ENCODE measurements at regions not wholly inside any gene's neighbourhood (a gene's known extent, or its start where the extent isn't known, plus 50 kb on each side); places are given as distances from the start of the nearest gene placed in this dataset.
"Not testable (repeated sequence)": the region's sequence is repeated elsewhere in the genome, so short reads cannot be mapped to it uniquely, and the experiment has no call there.

- Histone ChIP-seq H3K36me3 (ENCODE audit: control insufficient read depth, insufficient read depth, low read length) (no peaks in the 10 kb centered on the region), H3K9me3 (ENCODE audit: control insufficient read depth, insufficient read depth, low read depth, low read length) (no peaks in the 10 kb centered on the region), H3K4me1 (ENCODE audit: control insufficient read depth, insufficient read depth, low read length) (no peaks in the 10 kb centered on the region), H3K9ac (ENCODE audit: low read length) (no peak overlapping the region), H3K4me3 (ENCODE audit: low read depth, low read length) (no peak overlapping the region), H3K27ac (ENCODE audit: low read depth, low read length) (no peak overlapping the region), H3K27me3 (ENCODE audit: control insufficient read depth, insufficient read depth, low read length) (no peaks in the 10 kb centered on the region)
These were observed 753.6 kb upstream of the TMEFF2 start for GRCh38 chr2:192948316-192948715.

GRCh38 chr2:192947352-192947751 is 752.6 kb upstream of the TMEFF2 start:
- Histone ChIP-seq H3K4me3 (ENCODE audit: low read depth, low read length) (no peak overlapping the region), H3K9me3 (ENCODE audit: control insufficient read depth, insufficient read depth, low read depth, low read length) (no peaks in the 10 kb centered on the region), H3K36me3 (ENCODE audit: control insufficient read depth, insufficient read depth, low read length) (no peaks in the 10 kb centered on the region), H3K4me1 (ENCODE audit: control insufficient read depth, insufficient read depth, low read length) (no peaks in the 10 kb centered on the region), H3K27ac (ENCODE audit: low read depth, low read length) (no peak overlapping the region), H3K27me3 (ENCODE audit: control insufficient read depth, insufficient read depth, low read length) (no peaks in the 10 kb centered on the region), H3K9ac (ENCODE audit: low read length) (no peak overlapping the region)

GRCh38 chr2:192940767-192941166 is 746.0 kb upstream of the TMEFF2 start:
- Histone ChIP-seq H3K36me3 (ENCODE audit: control insufficient read depth, insufficient read depth, low read length) (no peaks in the 10 kb centered on the region), H3K27ac (ENCODE audit: low read depth, low read length) (no peak overlapping the region), H3K4me1 (ENCODE audit: control insufficient read depth, insufficient read depth, low read length) (no peaks in the 10 kb centered on the region), H3K9me3 (ENCODE audit: control insufficient read depth, insufficient read depth, low read depth, low read length) (no peaks in the 10 kb centered on the region), H3K4me3 (ENCODE audit: low read depth, low read length) (no peak overlapping the region), H3K27me3 (ENCODE audit: control insufficient read depth, insufficient read depth, low read length) (no peaks in the 10 kb centered on the region), H3K9ac (ENCODE audit: low read length) (no peak overlapping the region)

GRCh38 chr2:192932376-192932775 is 737.6 kb upstream of the TMEFF2 start:
- Histone ChIP-seq H3K27me3 (ENCODE audit: control insufficient read depth, insufficient read depth, low read length) (no peaks in the 10 kb centered on the region), H3K9me3 (ENCODE audit: control insufficient read depth, insufficient read depth, low read depth, low read length) (no peaks in the 10 kb centered on the region), H3K4me3 (ENCODE audit: low read depth, low read length) (no peak overlapping the region), H3K27ac (ENCODE audit: low read depth, low read length) (no peak overlapping the region), H3K36me3 (ENCODE audit: control insufficient read depth, insufficient read depth, low read length) (no peaks in the 10 kb centered on the region), H3K4me1 (ENCODE audit: control insufficient read depth, insufficient read depth, low read length) (no peaks in the 10 kb centered on the region), H3K9ac (ENCODE audit: low read length) (no peak overlapping the region)

GRCh38 chr2:192921631-192922030 is 726.9 kb upstream of the TMEFF2 start:
- H3K9ac ChIP-seq (ENCODE audit: low read length); H3K4me3 ChIP-seq (ENCODE audit: low read depth, low read length); H3K27me3 ChIP-seq (ENCODE audit: control insufficient read depth, insufficient read depth, low read length); H3K4me1 ChIP-seq (ENCODE audit: control insufficient read depth, insufficient read depth, low read length); H3K27ac ChIP-seq (ENCODE audit: low read depth, low read length); H3K9me3 ChIP-seq (ENCODE audit: control insufficient read depth, insufficient read depth, low read depth, low read length); H3K36me3 ChIP-seq (ENCODE audit: control insufficient read depth, insufficient read depth, low read length): not testable (repeated sequence)

GRCh38 chr2:192901446-192901845 is 706.7 kb upstream of the TMEFF2 start:
- H3K27me3 ChIP-seq (ENCODE audit: control insufficient read depth, insufficient read depth, low read length): no peaks in the 10 kb centered on the region
- no peaks in the 10 kb centered on the region for H3K36me3 ChIP-seq (ENCODE audit: control insufficient read depth, insufficient read depth, low read length)
- peaks cover 2% of the 10 kb centered on the region; the same call in 1 of the 2 replicates for H3K9me3 ChIP-seq (ENCODE audit: control insufficient read depth, insufficient read depth, low read depth, low read length)
- no peak overlapping the region for H3K27ac ChIP-seq (ENCODE audit: low read depth, low read length)
- no peaks in the 10 kb centered on the region for H3K4me1 ChIP-seq (ENCODE audit: control insufficient read depth, insufficient read depth, low read length)
- H3K4me3 ChIP-seq (ENCODE audit: low read depth, low read length): no peak overlapping the region
- no peak overlapping the region for H3K9ac ChIP-seq (ENCODE audit: low read length)

GRCh38 chr2:192899466-192899865 is 704.7 kb upstream of the TMEFF2 start:
- H3K9ac ChIP-seq (ENCODE audit: low read length): no peak overlapping the region
- H3K9me3 ChIP-seq (ENCODE audit: control insufficient read depth, insufficient read depth, low read depth, low read length): no peaks in the 10 kb centered on the region
- H3K4me1 ChIP-seq (ENCODE audit: control insufficient read depth, insufficient read depth, low read length): no peaks in the 10 kb centered on the region
- no peak overlapping the region for H3K4me3 ChIP-seq (ENCODE audit: low read depth, low read length)
- H3K27ac ChIP-seq (ENCODE audit: low read depth, low read length): no peak overlapping the region
- no peaks in the 10 kb centered on the region for H3K27me3 ChIP-seq (ENCODE audit: control insufficient read depth, insufficient read depth, low read length)
- no peaks in the 10 kb centered on the region for H3K36me3 ChIP-seq (ENCODE audit: control insufficient read depth, insufficient read depth, low read length)

- H3K4me3 ChIP-seq (ENCODE audit: low read depth, low read length); H3K9ac ChIP-seq (ENCODE audit: low read length); H3K27ac ChIP-seq (ENCODE audit: low read depth, low read length); H3K27me3 ChIP-seq (ENCODE audit: control insufficient read depth, insufficient read depth, low read length); H3K36me3 ChIP-seq (ENCODE audit: control insufficient read depth, insufficient read depth, low read length); H3K9me3 ChIP-seq (ENCODE audit: control insufficient read depth, insufficient read depth, low read depth, low read length); H3K4me1 ChIP-seq (ENCODE audit: control insufficient read depth, insufficient read depth, low read length): not testable (repeated sequence)
These were observed 699.2 kb upstream of the TMEFF2 start for GRCh38 chr2:192893976-192894375.

- Histone ChIP-seq H3K27me3 (ENCODE audit: control insufficient read depth, insufficient read depth, low read length) (no peaks in the 10 kb centered on the region), H3K4me3 (ENCODE audit: low read depth, low read length) (no peak overlapping the region), H3K9me3 (ENCODE audit: control insufficient read depth, insufficient read depth, low read depth, low read length) (no peaks in the 10 kb centered on the region), H3K36me3 (ENCODE audit: control insufficient read depth, insufficient read depth, low read length) (no peaks in the 10 kb centered on the region), H3K4me1 (ENCODE audit: control insufficient read depth, insufficient read depth, low read length) (no peaks in the 10 kb centered on the region), H3K9ac (ENCODE audit: low read length) (no peak overlapping the region), H3K27ac (ENCODE audit: low read depth, low read length) (no peak overlapping the region)
These were observed 693.4 kb upstream of the TMEFF2 start for GRCh38 chr2:192888109-192888508.

GRCh38 chr2:192887337-192887736 is 692.6 kb upstream of the TMEFF2 start:
- Histone ChIP-seq H3K36me3 (ENCODE audit: control insufficient read depth, insufficient read depth, low read length) (no peaks in the 10 kb centered on the region), H3K9me3 (ENCODE audit: control insufficient read depth, insufficient read depth, low read depth, low read length) (no peaks in the 10 kb centered on the region), H3K4me1 (ENCODE audit: control insufficient read depth, insufficient read depth, low read length) (no peaks in the 10 kb centered on the region), H3K27ac (ENCODE audit: low read depth, low read length) (no peak overlapping the region), H3K9ac (ENCODE audit: low read length) (no peak overlapping the region), H3K27me3 (ENCODE audit: control insufficient read depth, insufficient read depth, low read length) (no peaks in the 10 kb centered on the region), H3K4me3 (ENCODE audit: low read depth, low read length) (no peak overlapping the region)

- H3K36me3 ChIP-seq (ENCODE audit: control insufficient read depth, insufficient read depth, low read length): no peaks in the 10 kb centered on the region
- no peak overlapping the region for H3K4me3 ChIP-seq (ENCODE audit: low read depth, low read length)
These were observed 691.9 kb upstream of the TMEFF2 start for GRCh38 chr2:192886636-192887035.

GRCh38 chr2:192885569-192886160 is 690.9 kb upstream of the TMEFF2 start:
- no peaks in the 10 kb centered on the region for H3K9me3 ChIP-seq (ENCODE audit: control insufficient read depth, insufficient read depth, low read depth, low read length)
- H3K9ac ChIP-seq (ENCODE audit: low read length): no peak overlapping the region
- H3K27me3 ChIP-seq (ENCODE audit: control insufficient read depth, insufficient read depth, low read length): no peaks in the 10 kb centered on the region
- no peaks in the 10 kb centered on the region for H3K36me3 ChIP-seq (ENCODE audit: control insufficient read depth, insufficient read depth, low read length)
- no peak overlapping the region for H3K27ac ChIP-seq (ENCODE audit: low read depth, low read length)
- H3K4me3 ChIP-seq (ENCODE audit: low read depth, low read length): no peak overlapping the region
- H3K4me1 ChIP-seq (ENCODE audit: control insufficient read depth, insufficient read depth, low read length): no peaks in the 10 kb centered on the region

More at GRCh38 chr2:192886636-192887035, 691.9 kb upstream of the TMEFF2 start:
- H3K9me3 ChIP-seq (ENCODE audit: control insufficient read depth, insufficient read depth, low read depth, low read length): no peaks in the 10 kb centered on the region
- H3K4me1 ChIP-seq (ENCODE audit: control insufficient read depth, insufficient read depth, low read length): no peaks in the 10 kb centered on the region
- no peak overlapping the region for H3K27ac ChIP-seq (ENCODE audit: low read depth, low read length)
- H3K9ac ChIP-seq (ENCODE audit: low read length): no peak overlapping the region
- no peaks in the 10 kb centered on the region for H3K27me3 ChIP-seq (ENCODE audit: control insufficient read depth, insufficient read depth, low read length)
